H1 (cell line): ENCODE measurements at regions not wholly inside any gene's neighbourhood (a gene's known extent, or its start where the extent isn't known, plus 50 kb on each side); places are given as distances from the start of the nearest gene placed in this dataset.

Experiments used
- CTCF ChIA-PET: fragments of 300-600 bp; sonication (Branson Sonifier 250); formaldehyde crosslinking; loops from one replicate; lab custom pipeline; 2021; ENCODE audit not compliant: partially characterized antibody; lab: Charles Lee
- POLR2A ChIA-PET: fragments of 300-600 bp; sonication (Branson Sonifier 250); formaldehyde crosslinking; loops from one replicate; lab custom pipeline; 2021; ENCODE audit warnings: inconsistent platforms; ENCODE audit not compliant: partially characterized antibody; lab: Charles Lee
- DNase-seq, 2 experiments: peaks; one replicate each; pipeline versions ENCODE4 v3.0.0 to v3.0.0-alpha.2; 2010 to 2022; ENCODE audit warnings: low spot score in 2 of 2, low read depth in 1 of 2, mixed read lengths in 1 of 2
- FAIRE-seq: peaks from 2 replicates; lab custom pipeline; 2011; peaks lifted over from hg19 to GRCh38; lab: Jason Lieb, UNC
- H2AFZ ChIP-seq: 2 replicates; pipeline ENCODE4 v1.8.1; 2012; ENCODE audit warnings: low read length, inconsistent platforms
- H2AK5ac ChIP-seq: 2 replicates; pipeline ENCODE4 v1.6.1; 2013; ENCODE audit warnings: low read depth, low read length
- H2BK120ac ChIP-seq: replicated peaks from 2 replicates; pipeline ENCODE3; 2013; ENCODE audit warnings: low read depth, low read length, inconsistent platforms
- H2BK12ac ChIP-seq: 2 replicates; pipeline ENCODE4 v1.6.1; 2013; ENCODE audit warnings: low read depth, low read length
- H2BK15ac ChIP-seq: 2 replicates; pipeline ENCODE4 v1.6.1; 2013; ENCODE audit warnings: low read length
- H2BK20ac ChIP-seq: 2 replicates; pipeline ENCODE4 v1.6.1; 2013; ENCODE audit warnings: low read length
- H2BK5ac ChIP-seq: 2 replicates; pipeline ENCODE4 v1.6.1; 2013; ENCODE audit warnings: low read depth, low read length
- H3K14ac ChIP-seq: 2 replicates; pipeline ENCODE4 v1.6.1; 2013; ENCODE audit warnings: inconsistent platforms; ENCODE audit not compliant: insufficient read length
- H3K18ac ChIP-seq: 2 replicates; pipeline ENCODE4 v1.6.1; 2013; ENCODE audit warnings: low read length; ENCODE audit errors: extremely low read depth
- H3K23ac ChIP-seq: 2 replicates; pipeline ENCODE4 v1.6.1; 2013; ENCODE audit warnings: inconsistent platforms; ENCODE audit not compliant: insufficient read length
- H3K23me2 ChIP-seq: 2 replicates; pipeline ENCODE4 v1.6.1; 2013; ENCODE audit warnings: low read depth, low read length
- H3K27ac ChIP-seq: 2 replicates; pipeline ENCODE4 v1.6.1; 2011; ENCODE audit warnings: low read depth, low read length, inconsistent platforms
- H3K27me3 ChIP-seq, 4 experiments: replicated peaks in 1 of 4; 1 replicate in 1 of 4; 2 replicates in 3 of 4; pipeline versions ENCODE4 v1.6.1 to v1.8.1; 2011 to 2013; ENCODE audit warnings: low read length in 3 of 4, mild to moderate bottlenecking in 3 of 4, inconsistent platforms in 2 of 4, mixed read lengths in 2 of 4, moderate library complexity in 1 of 4; ENCODE audit not compliant: control insufficient read depth in 3 of 4, insufficient read depth in 3 of 4; ENCODE audit errors: extremely low read depth in 1 of 4
- H3K36me3 ChIP-seq, 4 experiments: 2 replicates each; pipeline versions ENCODE4 v1.6.1 to v1.8.1; 2011 to 2013; ENCODE audit warnings: mild to moderate bottlenecking in 4 of 4, low read length in 3 of 4, moderate library complexity in 2 of 4, control low read depth in 1 of 4, inconsistent platforms in 1 of 4; ENCODE audit not compliant: insufficient read depth in 4 of 4, control insufficient read depth in 2 of 4
- H3K4ac ChIP-seq: replicated peaks from 2 replicates; pipeline ENCODE3; 2013; ENCODE audit warnings: low read length, low read depth, mixed read lengths, inconsistent platforms; ENCODE audit not compliant: insufficient read length
- H3K4me1 ChIP-seq, 4 experiments: replicated peaks in 1 of 4; 1 replicate in 1 of 4; 2 replicates in 3 of 4; pipeline versions ENCODE4 v1.6.1 to v1.8.1; 2011 to 2013; ENCODE audit warnings: low read length in 3 of 4, inconsistent platforms in 2 of 4, mixed read lengths in 1 of 4; ENCODE audit not compliant: insufficient read depth in 4 of 4, control insufficient read depth in 3 of 4
- H3K4me2 ChIP-seq, 2 experiments: 2 replicates each; pipeline versions ENCODE4 v1.6.1 to v1.8.1; 2011 to 2013; ENCODE audit warnings: low read depth in 2 of 2, low read length in 2 of 2, control low read depth in 1 of 2, inconsistent platforms in 1 of 2, mild to moderate bottlenecking in 1 of 2; ENCODE audit not compliant: insufficient read depth in 1 of 2
- H3K4me3 ChIP-seq, 4 experiments: fragments of 200-600, 300-600 bp in 1 of 4; sonication (generic), shearing (Covaris generic), sonication (Bioruptor Twin) in 1 of 4; 2 replicates each; pipeline versions ENCODE4 v1.5.1 to v1.8.1; 2011 to 2016; ENCODE audit warnings: low read length in 4 of 4, low read depth in 3 of 4, control low read depth in 2 of 4, inconsistent platforms in 2 of 4, mild to moderate bottlenecking in 2 of 4, mixed read lengths in 1 of 4, moderate library complexity in 1 of 4; ENCODE audit not compliant: insufficient read depth in 2 of 4; ENCODE audit errors: extremely low read depth in 1 of 4
- H3K56ac ChIP-seq: replicated peaks from 2 replicates; pipeline ENCODE3; 2013; ENCODE audit warnings: low read depth, mild to moderate bottlenecking, mixed read lengths, low read length, inconsistent platforms; ENCODE audit not compliant: insufficient read length
- H3K79me1 ChIP-seq: 2 replicates; pipeline ENCODE4 v1.6.1; 2013; ENCODE audit warnings: low read depth, low read length, control low read depth
- H3K79me2 ChIP-seq, 2 experiments: 2 replicates each; pipeline versions ENCODE4 v1.6.1 to v1.8.1; 2012 to 2013; ENCODE audit warnings: low read length in 2 of 2, mild to moderate bottlenecking in 2 of 2, inconsistent platforms in 1 of 2; ENCODE audit not compliant: insufficient read depth in 2 of 2, control insufficient read depth in 1 of 2
- H3K9ac ChIP-seq, 4 experiments: replicated peaks in 1 of 4; 1 replicate in 1 of 4; 2 replicates in 3 of 4; pipeline versions ENCODE4 v1.6.1 to v1.8.1; 2011 to 2013; ENCODE audit warnings: low read depth in 3 of 4, low read length in 3 of 4, control low read depth in 2 of 4, mild to moderate bottlenecking in 2 of 4, moderate library complexity in 2 of 4, inconsistent platforms in 1 of 4; ENCODE audit errors: extremely low read depth in 1 of 4
- H3K9me3 ChIP-seq, 2 experiments: 2 replicates each; pipeline versions ENCODE4 v1.6.1 to v1.8.1; 2012 to 2013; ENCODE audit warnings: mild to moderate bottlenecking in 2 of 2, moderate library complexity in 2 of 2, control low read depth in 1 of 2, inconsistent platforms in 1 of 2, low read depth in 1 of 2, low read length in 1 of 2, mixed read lengths in 1 of 2; ENCODE audit not compliant: insufficient read depth in 2 of 2
- H4K20me1 ChIP-seq, 2 experiments: replicated peaks in 1 of 2; 2 replicates each; pipeline versions ENCODE3 to v1.8.1; 2011 to 2013; ENCODE audit warnings: inconsistent platforms in 2 of 2, low read length in 2 of 2, mild to moderate bottlenecking in 1 of 2; ENCODE audit not compliant: insufficient read depth in 2 of 2, control insufficient read depth in 1 of 2
- H4K5ac ChIP-seq: 2 replicates; pipeline ENCODE4 v1.6.1; 2013; ENCODE audit warnings: low read length, low read depth, mixed read lengths, inconsistent platforms; ENCODE audit not compliant: insufficient read length
- H4K8ac ChIP-seq: 2 replicates; pipeline ENCODE4 v1.8.0; 2013; ENCODE audit warnings: mild to moderate bottlenecking, moderate library complexity, low read length, inconsistent platforms; ENCODE audit not compliant: insufficient read depth; ENCODE audit errors: extremely low read depth
- H4K91ac ChIP-seq: replicated peaks from 2 replicates; pipeline ENCODE3; 2013; ENCODE audit warnings: low read length, mixed read lengths, inconsistent platforms; ENCODE audit not compliant: insufficient read length
- CBX5 ChIP-seq: fragments of 300-800, 300-1000 bp; sonication (generic); IDR thresholded peaks from 2 replicates; pipeline ENCODE4 v1.7.1; 2016; ENCODE audit warnings: antibody characterized with exemption, low read length, low read depth
- TAF7 ChIP-seq: optimal IDR thresholded peaks from 2 replicates; pipeline ENCODE3; 2011; ENCODE audit warnings: low read depth, mild to moderate bottlenecking, inconsistent platforms, low read length, moderate library complexity, borderline replicate concordance

DNA sequence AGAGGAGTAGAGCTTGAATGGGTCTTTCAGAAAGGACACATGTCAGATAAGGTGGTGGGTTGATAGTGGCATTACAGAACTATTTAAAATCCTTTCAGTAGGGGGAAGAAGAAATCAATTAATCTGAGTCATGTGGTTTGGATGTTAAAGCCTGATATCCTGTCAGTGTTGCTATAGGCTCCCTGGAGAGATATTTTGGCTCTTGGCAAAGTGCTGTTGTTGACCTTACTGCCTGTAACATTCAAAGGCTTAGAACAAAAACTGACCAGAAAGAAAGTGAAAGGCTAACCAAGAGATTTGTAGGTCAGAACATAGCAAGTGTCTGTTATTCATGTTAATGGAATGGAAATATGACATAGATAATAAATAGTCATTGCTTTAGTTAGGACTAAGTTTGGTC is 552.9 kb downstream of the DIPK2A start:
- H2BK15ac ChIP-seq: no peak overlapping the region
- H4K5ac ChIP-seq: no peak overlapping the region
- no peak overlapping the region for H3K9ac ChIP-seq
- H4K8ac ChIP-seq: no peak overlapping the region
- no peaks in the 10 kb centered on the region for H3K79me1 ChIP-seq
- no peak overlapping the region for H4K91ac ChIP-seq
- no peaks in the 10 kb centered on the region for H3K79me2 ChIP-seq
- no peak overlapping the region for H2AFZ ChIP-seq
- H3K23ac ChIP-seq: no peak overlapping the region
- no peak overlapping the region for H2BK12ac ChIP-seq
- H3K27ac ChIP-seq: no peak overlapping the region
- no peak overlapping the region for H3K14ac ChIP-seq
- no peak overlapping the region for H3K56ac ChIP-seq
- no peak for DNase-seq
- H3K4me1 ChIP-seq: no peaks in the 10 kb centered on the region
- H3K23me2 ChIP-seq: no peaks in the 10 kb centered on the region
- H4K20me1 ChIP-seq: no peaks in the 10 kb centered on the region
- ChIA-PET POLR2A (no interaction called here), CTCF (no interaction called here)
- H2BK20ac ChIP-seq: no peak overlapping the region
- TF ChIP-seq TAF7: no peak
- no peak for TF ChIP-seq CBX5
- H3K9me3 ChIP-seq: no peaks in the 10 kb centered on the region
- no peak for FAIRE-seq
- no peak overlapping the region for H3K4me2 ChIP-seq
- no peak overlapping the region for H2BK5ac ChIP-seq
- no peak overlapping the region for H2AK5ac ChIP-seq
- no peak overlapping the region for H3K4me3 ChIP-seq
- no peaks in the 10 kb centered on the region for H3K36me3 ChIP-seq
- no peak overlapping the region for H2BK120ac ChIP-seq
- no peak overlapping the region for H3K4ac ChIP-seq
- no peak overlapping the region for H3K18ac ChIP-seq
- no peaks in the 10 kb centered on the region for H3K27me3 ChIP-seq
